ENCODE measurements at regions not wholly inside any gene's neighbourhood (a gene's known extent, or its start where the extent isn't known, plus 50 kb on each side); places are given as distances from the start of the nearest gene placed in this dataset.

DNA sequence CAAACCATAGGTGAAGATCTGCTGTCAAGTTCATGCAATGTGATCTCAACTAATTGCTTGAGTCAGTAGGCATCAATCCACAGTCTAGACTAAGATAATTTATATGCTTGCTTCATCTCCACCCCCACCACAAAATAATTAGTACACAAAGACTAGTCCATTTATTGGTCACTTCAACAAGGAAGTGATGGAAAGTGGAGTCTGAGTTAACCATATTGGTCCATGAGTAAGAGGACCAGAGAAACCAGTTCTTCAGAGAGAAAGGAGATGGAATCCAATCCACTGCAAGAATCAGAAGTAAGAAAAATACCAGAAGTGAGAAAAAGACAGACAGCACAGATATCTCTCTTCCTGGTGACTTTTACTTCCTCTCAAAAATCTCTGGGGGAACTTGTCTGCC lies 366.5 kb downstream of the CHSY3 start:
- Mint-ChIP-seq H3K27ac (no peak overlapping the region), H3K4me1 (no peaks in the 10 kb centered on the region), H3K9me3 (peaks cover 4% of the 10 kb centered on the region), H3K4me3 (no peak overlapping the region), H3K36me3 (no peaks in the 10 kb centered on the region)
- ATAC-seq, result no peak
- no peak for DNase-seq (ENCODE audit: low spot score in 2 of 2)

DNA sequence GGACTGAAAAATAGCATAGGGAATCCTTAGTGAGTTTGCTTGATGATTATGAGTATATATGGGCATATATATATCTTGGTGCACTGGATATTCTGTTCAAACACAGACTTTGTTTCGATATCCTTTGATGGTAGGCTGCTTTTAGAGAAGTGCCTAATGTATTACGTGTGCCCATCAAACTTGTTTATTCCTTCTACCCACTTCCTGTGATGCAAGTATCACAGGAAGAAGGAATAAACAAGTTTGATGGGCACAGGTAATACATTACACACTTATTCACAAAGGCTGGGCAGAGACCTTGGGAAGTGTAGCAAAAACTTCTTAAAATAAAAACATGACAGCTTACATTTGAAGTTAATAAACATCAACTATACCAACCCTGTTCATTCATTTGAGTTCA lies 364.2 kb downstream of the CHSY3 start:
- Mint-ChIP-seq H3K4me3 (no peak overlapping the region), H3K36me3 (no peaks in the 10 kb centered on the region), H3K4me1 (no peaks in the 10 kb centered on the region), H3K27ac (no peak overlapping the region), H3K9me3 (peaks cover 4% of the 10 kb centered on the region)
- DNase-seq (ENCODE audit: low spot score in 2 of 2) (no peak), ATAC-seq (no peak)

DNA sequence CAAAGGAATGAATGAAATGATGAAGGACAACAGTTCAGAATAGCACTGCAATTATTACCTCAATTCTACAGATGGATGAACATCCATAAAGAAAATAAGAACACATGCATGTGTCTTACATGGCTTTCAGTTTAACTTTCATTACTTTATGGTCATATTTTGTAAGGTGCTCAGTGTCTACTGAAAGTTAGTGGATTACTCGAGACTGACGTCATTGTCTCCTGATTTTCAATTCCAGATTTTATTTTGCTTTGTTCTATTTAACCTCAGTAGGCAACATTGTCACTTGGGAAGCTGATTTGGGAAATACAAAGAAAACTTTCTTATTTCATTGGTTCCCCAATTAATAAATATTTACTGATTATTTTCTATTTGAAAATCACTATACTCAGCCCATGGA lies 363.7 kb downstream of the CHSY3 start:
- Mint-ChIP-seq H3K27ac (no peak overlapping the region), H3K4me3 (no peak overlapping the region), H3K36me3 (no peaks in the 10 kb centered on the region), H3K4me1 (no peaks in the 10 kb centered on the region), H3K9me3 (peaks cover 4% of the 10 kb centered on the region)
- ATAC-seq (no peak), DNase-seq (ENCODE audit: low spot score in 2 of 2) (no peak)

DNA sequence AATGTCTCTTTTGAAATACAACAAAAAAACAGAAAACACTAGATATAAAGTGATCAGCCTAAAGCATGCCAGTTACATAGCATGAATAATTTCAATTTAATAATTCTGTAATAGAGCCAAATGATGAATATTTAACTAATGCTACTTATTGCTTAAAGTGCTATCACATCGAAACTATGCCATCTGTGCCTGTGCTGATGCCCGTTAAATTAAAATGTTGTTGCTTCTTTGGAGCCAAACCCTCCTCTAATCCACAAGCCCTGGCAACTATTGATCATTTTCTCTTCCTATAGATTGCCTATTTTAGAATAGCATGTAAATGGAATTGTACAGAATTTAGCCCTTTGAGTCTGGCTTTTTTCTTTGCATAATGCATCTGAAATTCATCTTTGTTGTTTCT lies 356.2 kb downstream of the CHSY3 start:
- Mint-ChIP-seq H3K36me3 (no peaks in the 10 kb centered on the region), H3K27ac (no peak overlapping the region), H3K4me1 (no peaks in the 10 kb centered on the region), H3K4me3 (no peak overlapping the region), H3K9me3 (peaks cover 3% of the 10 kb centered on the region)
- no peak for DNase-seq (ENCODE audit: low spot score in 2 of 2)
- no peak for ATAC-seq

DNA sequence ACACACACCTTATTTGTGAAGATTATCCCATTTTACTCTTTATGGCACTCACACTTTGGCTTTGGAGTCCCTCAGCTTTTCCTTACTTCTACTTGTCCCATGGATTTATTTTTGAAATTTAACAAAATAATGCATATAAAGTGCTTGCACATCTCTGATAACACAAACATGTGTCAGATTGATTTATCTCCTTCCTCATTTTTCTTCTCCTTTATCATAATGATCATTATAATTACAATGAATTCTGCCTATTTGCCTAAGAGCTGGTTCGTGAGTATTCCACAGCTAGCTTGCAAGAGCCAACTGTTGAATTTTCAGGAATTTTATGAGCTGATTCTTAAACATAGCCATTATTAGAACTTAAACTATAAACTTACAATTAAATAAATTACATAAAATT lies 347.7 kb downstream of the CHSY3 start:
- no peak overlapping the region for H3K27ac Mint-ChIP-seq
- DNase-seq (ENCODE audit: low spot score in 2 of 2) (no peak), ATAC-seq (no peak)
- no peak overlapping the region for H3K4me3 Mint-ChIP-seq
- no peaks in the 10 kb centered on the region for H3K36me3 Mint-ChIP-seq
- peaks cover 8% of the 10 kb centered on the region for H3K9me3 Mint-ChIP-seq
- no peaks in the 10 kb centered on the region for H3K4me1 Mint-ChIP-seq

DNA sequence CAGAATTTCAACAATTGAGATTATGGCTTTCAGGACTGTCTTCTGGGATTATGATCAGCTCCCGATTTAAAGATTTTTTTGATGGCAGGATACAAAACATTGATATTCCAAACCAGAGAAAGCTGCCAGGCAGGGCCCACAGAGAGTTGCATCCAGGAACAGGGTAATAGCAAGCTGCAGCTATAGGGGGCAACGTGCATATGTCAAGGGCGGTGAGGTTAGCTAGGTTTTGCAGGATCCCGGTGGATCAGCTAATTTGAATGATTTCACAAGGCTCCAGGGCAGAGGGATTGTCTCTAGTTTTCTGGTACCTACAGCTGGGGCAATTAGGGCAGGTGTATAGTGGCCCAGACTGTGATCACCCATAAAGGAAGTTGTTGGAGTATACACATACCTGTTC lies 339.4 kb downstream of the CHSY3 start:
- H3K27ac Mint-ChIP-seq, result no peak overlapping the region
- H3K4me3 Mint-ChIP-seq, result no peak overlapping the region
- ATAC-seq, result no peak
- no peaks in the 10 kb centered on the region for H3K9me3 Mint-ChIP-seq
- DNase-seq (ENCODE audit: low spot score in 2 of 2), result no peak
- no peaks in the 10 kb centered on the region for H3K36me3 Mint-ChIP-seq
- H3K4me1 Mint-ChIP-seq, result no peaks in the 10 kb centered on the region

DNA sequence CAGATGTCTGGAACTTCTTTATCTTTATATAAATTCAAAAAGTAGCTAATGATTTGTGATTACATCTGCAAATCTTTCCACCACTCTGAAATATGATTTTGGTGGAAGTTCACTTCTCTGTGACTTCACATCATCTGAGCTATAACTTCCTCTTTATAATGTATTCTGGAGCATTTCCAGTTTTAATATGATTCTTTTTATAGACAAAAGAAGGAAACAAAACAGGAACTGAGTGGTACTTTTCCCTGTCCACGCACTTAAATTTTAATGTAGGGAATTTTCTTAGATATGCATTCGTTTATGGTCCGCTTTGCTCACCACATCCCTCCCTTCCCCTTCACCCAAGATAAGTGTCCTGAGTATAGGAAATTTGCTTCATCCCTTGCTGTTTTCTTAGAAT lies 333.5 kb downstream of the CHSY3 start:
- Mint-ChIP-seq H3K4me1 (no peaks in the 10 kb centered on the region), H3K4me3 (no peak overlapping the region), H3K9me3 (no peaks in the 10 kb centered on the region), H3K36me3 (no peaks in the 10 kb centered on the region), H3K27ac (no peak overlapping the region)
- DNase-seq (ENCODE audit: low spot score in 2 of 2), result no peak
- no peak for ATAC-seq

Data from stimulated activated effector memory CD8-positive, alpha-beta T cell treated with anti-CD3 and anti-CD28 coated beads, Interleukin-12 subunit alpha, Interleukin-12 subunit beta, amount 100 ng/mL, for 72 hours (primary cell).